Glutamatergic neuron (in vitro differentiated cells): ENCODE measurements at regions not wholly inside any gene's neighbourhood (a gene's known extent, or its start where the extent isn't known, plus 50 kb on each side); places are given as distances from the start of the nearest gene placed in this dataset.
A peak's percentile ranks its signal among the peaks of the same experiment; 100 is the strongest.

Source experiments
- DNase-seq: peaks from one replicate; pipeline ENCODE4 v3.0.0; 2022
- H3K27ac Mint-ChIP-seq: one replicate; pipeline ENCODE4 v1.8.0; 2020; ENCODE audit warnings: mild to moderate bottlenecking, mixed read lengths, inconsistent platforms; ENCODE audit not compliant: unreplicated experiment
- H3K27me3 Mint-ChIP-seq: one replicate; pipeline ENCODE4 v1.8.0; 2020; ENCODE audit warnings: mild to moderate bottlenecking, moderate library complexity, mixed read lengths, inconsistent platforms; ENCODE audit not compliant: unreplicated experiment
- H3K36me3 Mint-ChIP-seq: one replicate; pipeline ENCODE4 v1.8.0; 2020; ENCODE audit warnings: mild to moderate bottlenecking, mixed read lengths, inconsistent platforms; ENCODE audit not compliant: unreplicated experiment
- H3K4me1 Mint-ChIP-seq: one replicate; pipeline ENCODE4 v1.8.0; 2020; ENCODE audit warnings: mild to moderate bottlenecking, low read depth, mixed read lengths, inconsistent platforms; ENCODE audit not compliant: unreplicated experiment
- H3K4me3 Mint-ChIP-seq: one replicate; pipeline ENCODE4 v1.8.0; 2020; ENCODE audit warnings: mild to moderate bottlenecking, mixed read lengths, inconsistent platforms; ENCODE audit not compliant: unreplicated experiment
- H3K9me3 Mint-ChIP-seq: one replicate; pipeline ENCODE4 v1.8.0; 2020; ENCODE audit warnings: mild to moderate bottlenecking, moderate library complexity, mixed read lengths, inconsistent platforms; ENCODE audit not compliant: unreplicated experiment
- TF ChIP-seq, protein P1 (sequence below): fragments of 200-600 bp; sonication (generic); IDR thresholded peaks from one replicate; pipeline ENCODE4 v1.5.0; 2021; ENCODE audit not compliant: partially characterized antibody, unreplicated experiment

DNA sequence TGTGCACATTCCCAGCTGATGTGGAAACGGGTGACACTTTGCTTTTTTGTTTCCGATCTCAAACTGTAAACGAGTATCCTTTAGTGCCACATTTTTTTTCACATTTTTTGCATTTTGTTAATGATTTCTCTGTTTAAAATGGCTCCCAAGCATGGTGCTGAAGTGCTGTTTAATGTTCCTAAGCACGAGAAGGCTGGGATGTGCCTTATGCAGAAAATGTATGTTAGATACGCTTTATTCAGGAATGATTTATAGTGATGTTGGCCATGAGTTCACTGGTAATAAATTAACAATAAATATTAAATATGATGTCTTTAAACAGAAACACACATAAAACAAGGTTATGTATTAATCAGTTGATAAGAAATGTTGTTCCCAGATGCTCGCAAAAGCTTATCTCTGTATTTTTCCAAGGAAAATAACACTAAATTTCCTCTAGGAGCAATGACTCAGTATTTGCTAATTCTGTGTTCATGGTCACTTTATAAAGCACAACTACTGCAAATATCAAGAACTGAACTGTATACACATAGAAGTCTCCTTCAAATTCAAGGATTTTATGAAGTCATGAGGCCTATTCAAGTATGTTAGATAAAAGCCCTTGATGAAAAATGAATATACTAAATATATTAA, 305.9 kb upstream of the SMIM30 start:
- no peak for DNase-seq
- H3K27ac Mint-ChIP-seq: no peak overlapping the region
- no peaks in the 10 kb centered on the region for H3K36me3 Mint-ChIP-seq
- no peaks in the 10 kb centered on the region for H3K27me3 Mint-ChIP-seq
- H3K4me1 Mint-ChIP-seq: peaks cover 8% of the 10 kb centered on the region
- H3K4me3 Mint-ChIP-seq: no peak overlapping the region
- peaks cover 3% of the 10 kb centered on the region for H3K9me3 Mint-ChIP-seq
- TF ChIP-seq, protein P1, sequence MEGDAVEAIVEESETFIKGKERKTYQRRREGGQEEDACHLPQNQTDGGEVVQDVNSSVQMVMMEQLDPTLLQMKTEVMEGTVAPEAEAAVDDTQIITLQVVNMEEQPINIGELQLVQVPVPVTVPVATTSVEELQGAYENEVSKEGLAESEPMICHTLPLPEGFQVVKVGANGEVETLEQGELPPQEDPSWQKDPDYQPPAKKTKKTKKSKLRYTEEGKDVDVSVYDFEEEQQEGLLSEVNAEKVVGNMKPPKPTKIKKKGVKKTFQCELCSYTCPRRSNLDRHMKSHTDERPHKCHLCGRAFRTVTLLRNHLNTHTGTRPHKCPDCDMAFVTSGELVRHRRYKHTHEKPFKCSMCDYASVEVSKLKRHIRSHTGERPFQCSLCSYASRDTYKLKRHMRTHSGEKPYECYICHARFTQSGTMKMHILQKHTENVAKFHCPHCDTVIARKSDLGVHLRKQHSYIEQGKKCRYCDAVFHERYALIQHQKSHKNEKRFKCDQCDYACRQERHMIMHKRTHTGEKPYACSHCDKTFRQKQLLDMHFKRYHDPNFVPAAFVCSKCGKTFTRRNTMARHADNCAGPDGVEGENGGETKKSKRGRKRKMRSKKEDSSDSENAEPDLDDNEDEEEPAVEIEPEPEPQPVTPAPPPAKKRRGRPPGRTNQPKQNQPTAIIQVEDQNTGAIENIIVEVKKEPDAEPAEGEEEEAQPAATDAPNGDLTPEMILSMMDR: no peak

DNA sequence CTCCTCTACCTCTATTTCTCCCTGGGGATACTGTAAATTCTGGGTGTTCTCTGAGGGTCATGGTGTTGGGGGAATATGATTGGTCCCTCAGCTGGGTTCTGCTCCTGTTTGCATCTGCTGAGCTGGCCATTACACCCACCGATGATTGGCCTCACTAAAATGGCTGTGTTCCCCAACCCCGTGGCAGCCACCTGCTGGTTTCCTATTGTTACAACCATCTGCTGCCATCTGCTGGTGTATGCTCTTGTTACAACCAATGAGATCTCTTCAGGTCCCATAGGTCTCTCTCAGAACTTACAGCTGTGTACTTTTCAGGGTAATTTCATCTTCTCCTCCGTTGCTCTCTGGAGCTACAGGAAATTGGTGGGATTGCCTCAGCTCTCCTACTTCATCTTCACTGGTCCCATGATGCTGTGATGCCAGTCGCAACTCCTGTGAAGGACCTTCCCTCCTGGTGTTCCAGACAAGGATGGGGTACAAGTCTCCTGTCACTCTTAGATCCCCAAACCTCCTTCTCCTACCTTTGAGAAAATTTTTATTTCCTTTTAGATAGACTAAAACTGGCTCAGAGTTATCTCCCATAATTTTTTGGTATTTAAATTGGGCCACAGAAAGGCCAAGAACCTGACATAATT, 303.5 kb upstream of the SMIM30 start:
- Mint-ChIP-seq H3K4me1 (peaks cover 8% of the 10 kb centered on the region), H3K9me3 (peaks cover 3% of the 10 kb centered on the region), H3K4me3 (no peak overlapping the region), H3K27me3 (no peaks in the 10 kb centered on the region), H3K36me3 (no peaks in the 10 kb centered on the region), H3K27ac (peak overlapping the region; percentile 48)
- TF ChIP-seq, protein P1: peak; percentile 62
- DNase-seq: peak; percentile 73

DNA sequence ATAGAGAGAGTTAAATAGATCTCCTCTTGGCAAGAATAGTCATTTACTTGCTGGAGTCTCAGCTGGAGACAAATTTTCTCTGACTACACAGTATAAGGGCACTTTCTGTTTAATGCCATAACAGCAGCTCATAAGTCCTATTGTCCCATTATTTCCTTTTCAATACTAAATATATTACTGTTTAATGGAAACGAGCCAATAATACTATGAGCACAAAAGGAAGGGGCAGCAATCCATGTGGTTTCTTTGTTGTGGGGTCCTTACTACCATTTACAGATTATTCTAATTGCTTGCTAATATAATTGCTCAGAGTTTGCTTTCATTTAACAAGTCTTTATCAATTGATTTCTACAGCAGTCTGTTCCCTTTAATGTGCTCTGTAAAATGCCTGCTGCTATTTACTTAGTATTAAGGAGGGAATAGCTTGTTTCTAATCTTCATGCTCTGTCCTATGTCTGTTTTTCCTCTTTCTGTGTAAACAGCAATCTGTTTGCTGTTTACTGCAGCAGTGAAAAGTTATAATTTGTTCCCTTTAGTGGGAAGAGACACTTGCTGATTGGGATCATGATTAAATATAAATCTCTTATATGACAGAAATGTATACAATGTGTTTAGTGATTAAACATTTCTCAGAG, 296.2 kb upstream of the SMIM30 start:
- Mint-ChIP-seq H3K36me3 (no peaks in the 10 kb centered on the region), H3K4me1 (no peaks in the 10 kb centered on the region), H3K27ac (no peak overlapping the region), H3K27me3 (no peaks in the 10 kb centered on the region), H3K4me3 (no peak overlapping the region), H3K9me3 (peaks cover 2% of the 10 kb centered on the region)
- TF ChIP-seq, protein P1: no peak
- no peak for DNase-seq

DNA sequence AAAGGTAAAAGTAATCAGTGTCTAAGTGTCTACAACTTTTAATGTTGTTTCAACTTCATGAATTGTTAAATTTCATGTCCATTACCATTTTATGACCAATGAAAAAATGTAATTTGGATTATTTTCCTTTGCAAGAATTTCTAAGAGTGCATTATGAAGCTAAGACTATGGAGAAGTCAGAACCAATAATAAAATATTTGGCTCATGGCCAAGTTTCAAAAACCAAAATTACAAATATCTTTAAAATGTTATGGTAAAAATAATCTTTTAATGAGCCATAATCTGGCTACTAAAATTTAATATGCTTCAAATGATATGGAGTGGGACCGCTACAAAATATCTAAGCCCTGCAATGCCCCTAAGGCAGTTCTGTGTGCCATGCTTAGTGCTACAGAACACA, 294.1 kb upstream of the SMIM30 start:
- Mint-ChIP-seq H3K4me1 (no peaks in the 10 kb centered on the region), H3K36me3 (no peaks in the 10 kb centered on the region), H3K9me3 (peaks cover 2% of the 10 kb centered on the region), H3K27ac (no peak overlapping the region), H3K4me3 (no peak overlapping the region), H3K27me3 (peaks cover 1% of the 10 kb centered on the region)
- DNase-seq: no peak
- TF ChIP-seq, protein P1: no peak

DNA sequence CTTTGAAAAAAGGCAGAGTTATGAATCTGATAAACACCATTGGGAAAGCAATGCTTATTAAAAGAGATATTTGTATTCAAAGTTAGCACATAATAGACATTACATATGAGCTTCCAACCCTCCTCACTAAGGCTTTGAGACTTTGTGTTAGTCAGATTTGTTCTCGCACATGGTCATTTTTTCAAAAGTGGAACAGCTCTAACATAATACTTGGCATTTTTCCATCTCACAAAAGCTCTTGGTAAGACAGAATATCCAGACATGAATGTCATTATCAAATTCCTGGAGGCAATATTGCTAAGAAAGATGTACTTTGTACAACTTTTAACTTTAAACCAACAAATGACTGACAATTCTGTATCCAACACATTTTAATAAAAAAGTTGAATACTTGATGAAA, 292.4 kb upstream of the SMIM30 start:
- Mint-ChIP-seq H3K9me3 (peaks cover 2% of the 10 kb centered on the region), H3K4me1 (no peaks in the 10 kb centered on the region), H3K36me3 (no peaks in the 10 kb centered on the region), H3K4me3 (no peak overlapping the region), H3K27me3 (peaks cover 1% of the 10 kb centered on the region), H3K27ac (no peak overlapping the region)
- TF ChIP-seq, protein P1: no peak
- DNase-seq: no peak
